ENCODE measurements at regions not wholly inside any gene's neighbourhood (a gene's known extent, or its start where the extent isn't known, plus 50 kb on each side); places are given as distances from the start of the nearest gene placed in this dataset.

DNA sequence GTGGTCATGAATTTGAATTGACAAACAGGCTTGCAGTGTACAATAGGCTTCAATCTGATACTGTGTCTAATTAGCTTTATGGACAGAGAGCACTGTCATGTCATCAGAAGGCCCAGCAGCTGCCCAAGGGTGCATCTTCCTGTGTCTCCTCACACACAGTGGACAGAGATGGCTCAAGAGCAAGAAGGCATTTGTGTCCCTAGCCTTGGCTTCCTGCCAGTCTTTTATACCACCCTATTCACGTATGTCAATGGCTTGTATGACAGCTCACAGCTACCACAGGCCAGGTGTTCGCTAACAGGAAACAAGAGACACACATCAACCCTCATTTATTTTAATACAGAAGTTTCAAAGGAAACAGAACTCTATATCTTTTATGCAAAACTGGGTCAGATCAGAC is 874.0 kb upstream of the AGA start:
- WGBS, 2 donors: 75 to 77% methylated on average over 2 of the region's 2 CpGs
- no peak for DNase-seq
- Histone ChIP-seq H3K4me1 (no peaks in the 10 kb centered on the region), H3K4me3 (no peak overlapping the region), H3K9me3 (no peaks in the 10 kb centered on the region), H3K27me3 (no peaks in the 10 kb centered on the region), H3K27ac (no peak overlapping the region), H3K36me3 (ENCODE audit: low read depth, missing control alignments) (no peaks in the 10 kb centered on the region)
- TF ChIP-seq CTCF (IDR thresholded peaks at IDR 0.05): no peak
- TF ChIP-seq POLR2A (IDR thresholded peaks at IDR 0.05): no peak
- intact Hi-C loops (cut with DNase I; ENCODE audit: low total_unique reads): no loop called here

GRCh38 chr4:178320003-178320402 is 877.8 kb upstream of the AGA start:
- DNase-seq: no peak
- Histone ChIP-seq H3K4me1 (no peaks in the 10 kb centered on the region), H3K9me3 (no peaks in the 10 kb centered on the region), H3K27ac (no peak overlapping the region), H3K36me3 (ENCODE audit: low read depth, missing control alignments) (no peaks in the 10 kb centered on the region), H3K4me3 (no peak overlapping the region), H3K27me3 (no peaks in the 10 kb centered on the region)
- WGBS, 2 donors: 95% methylated on average over 1 of the region's 1 CpG
- intact Hi-C loops (cut with DNase I; ENCODE audit: low total_unique reads): no loop called here
- TF ChIP-seq POLR2A (IDR thresholded peaks at IDR 0.05) (no peak), CTCF (IDR thresholded peaks at IDR 0.05) (no peak)

DNA sequence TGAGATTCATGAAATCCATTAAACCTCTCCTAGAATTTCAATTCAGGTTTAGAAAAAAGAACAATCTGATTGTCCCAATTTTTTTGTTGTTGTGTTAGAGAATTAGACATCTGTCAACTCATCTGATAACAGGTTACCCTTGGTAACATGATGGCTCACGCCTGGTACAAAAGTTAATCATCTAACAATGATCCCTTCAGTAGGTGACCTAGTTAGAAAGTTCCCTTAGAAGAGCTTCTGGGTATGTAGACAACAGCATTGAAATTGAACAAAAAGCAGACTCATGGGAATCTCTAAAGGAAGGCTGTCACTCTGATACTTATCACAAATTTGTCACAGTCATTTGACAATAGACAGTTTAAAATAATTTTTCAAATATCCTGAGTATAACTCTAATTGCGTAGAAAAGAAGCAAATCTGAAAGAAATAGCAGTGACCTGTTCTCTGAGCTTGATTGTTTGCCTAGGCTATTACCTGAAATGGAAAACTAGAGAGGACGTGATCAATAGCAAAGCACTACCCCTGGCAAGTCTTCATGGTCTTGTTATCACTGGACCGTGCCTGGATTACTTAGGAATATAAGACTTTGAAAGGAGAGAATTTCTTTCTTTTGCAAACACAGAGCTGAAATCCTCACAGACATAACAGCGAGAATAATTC is 880.4 kb upstream of the AGA start:
- no peaks in the 10 kb centered on the region for H3K9me3 ChIP-seq
- no peak overlapping the region for H3K27ac ChIP-seq
- TF ChIP-seq CTCF (IDR thresholded peaks at IDR 0.05): no peak
- TF ChIP-seq POLR2A (IDR thresholded peaks at IDR 0.05): no peak
- DNase-seq: no peak
- no peaks in the 10 kb centered on the region for H3K27me3 ChIP-seq
- no peaks in the 10 kb centered on the region for H3K36me3 ChIP-seq (ENCODE audit: low read depth, missing control alignments)
- no peaks in the 10 kb centered on the region for H3K4me1 ChIP-seq
- no peak overlapping the region for H3K4me3 ChIP-seq
- WGBS, 2 donors: 84 to 88% methylated on average over 5 of the region's 5 CpGs
- intact Hi-C loops (cut with DNase I; ENCODE audit: low total_unique reads): no loop called here

- DNase-seq: no peak
- no peaks in the 10 kb centered on the region for H3K27me3 ChIP-seq
- H3K27ac ChIP-seq: no peak overlapping the region
- intact Hi-C loops (cut with DNase I; ENCODE audit: low total_unique reads): no loop called here
- no peaks in the 10 kb centered on the region for H3K9me3 ChIP-seq
- no peak overlapping the region for H3K4me3 ChIP-seq
- H3K36me3 ChIP-seq (ENCODE audit: low read depth, missing control alignments): no peaks in the 10 kb centered on the region
- WGBS, 2 donors: 66 to 80% methylated on average over 3 of the region's 3 CpGs
- TF ChIP-seq POLR2A (IDR thresholded peaks at IDR 0.05) (no peak), CTCF (IDR thresholded peaks at IDR 0.05) (no peak)
- no peaks in the 10 kb centered on the region for H3K4me1 ChIP-seq
Observed at GRCh38 chr4:178329226-178329872, 887.1 kb upstream of the AGA start.

GRCh38 chr4:178333355-178333754 is 891.1 kb upstream of the AGA start:
- Histone ChIP-seq H3K9me3 (no peaks in the 10 kb centered on the region), H3K27me3 (no peaks in the 10 kb centered on the region), H3K27ac (no peak overlapping the region), H3K4me3 (no peak overlapping the region), H3K36me3 (ENCODE audit: low read depth, missing control alignments) (no peaks in the 10 kb centered on the region), H3K4me1 (no peaks in the 10 kb centered on the region)
- intact Hi-C loops (cut with DNase I; ENCODE audit: low total_unique reads): no loop called here
- no peak for DNase-seq
- WGBS, 2 donors: 86 to 94% methylated on average over 4 of the region's 4 CpGs
- no peak for TF ChIP-seq CTCF (IDR thresholded peaks at IDR 0.05)
- no peak for TF ChIP-seq POLR2A (IDR thresholded peaks at IDR 0.05)
